Umbilical cord (tissue), 1 donor: ENCODE measurements at regions not wholly inside any gene's neighbourhood (a gene's known extent, or its start where the extent isn't known, plus 50 kb on each side); places are given as distances from the start of the nearest gene placed in this dataset.

ENCODE experiments used
- DNase-seq: peaks from one replicate; pipeline ENCODE4 v3.0.0-alpha.2; 2015; ENCODE audit warnings: low spot score

DNA sequence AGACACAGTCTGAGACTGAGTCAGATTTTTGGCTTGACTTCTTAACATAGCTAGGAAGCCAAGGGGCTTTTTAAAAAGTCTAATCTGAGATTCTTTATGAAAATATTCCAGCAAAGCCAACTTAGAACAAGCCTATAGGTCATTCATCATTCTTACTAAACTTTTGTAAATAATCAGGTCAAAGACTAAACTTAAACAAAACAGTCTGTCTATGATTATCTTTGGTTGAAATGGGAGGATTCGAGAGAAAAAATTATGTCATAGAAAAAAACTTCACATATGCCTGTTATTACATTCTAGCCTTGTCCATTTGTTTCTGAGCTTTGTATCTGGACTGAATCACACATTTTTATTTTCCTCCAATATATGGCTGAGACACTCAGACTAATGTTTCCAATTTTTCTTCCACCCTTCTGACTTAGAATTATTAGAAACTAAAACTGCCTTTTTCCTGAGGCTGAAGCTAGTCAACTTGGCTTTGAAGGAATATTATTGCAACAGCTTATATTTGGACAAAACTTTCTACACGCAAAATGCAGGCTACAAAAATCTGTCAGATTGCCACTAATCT is 83.3 kb downstream of the ETS2 start:
- no peak for DNase-seq

DNA sequence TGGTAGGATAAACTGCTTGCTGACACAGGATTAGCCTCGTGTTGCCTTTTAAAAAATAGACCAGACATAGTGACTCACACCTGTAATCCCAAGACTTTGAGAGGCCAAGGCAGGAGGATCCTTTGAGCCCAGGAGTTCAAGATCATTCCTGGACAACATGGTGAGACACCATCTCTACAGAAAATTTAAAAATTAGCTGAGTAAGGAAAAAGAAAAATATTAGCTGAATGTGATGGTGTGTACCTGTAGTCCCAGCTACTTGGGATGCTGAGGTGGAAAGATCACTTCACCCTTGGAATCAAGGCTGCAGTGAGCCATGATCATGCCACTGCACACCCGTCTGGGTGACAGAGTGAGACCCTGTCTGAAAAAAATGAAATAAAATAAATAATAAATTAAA is 82.0 kb downstream of the ETS2 start:
- no peak for DNase-seq

DNA sequence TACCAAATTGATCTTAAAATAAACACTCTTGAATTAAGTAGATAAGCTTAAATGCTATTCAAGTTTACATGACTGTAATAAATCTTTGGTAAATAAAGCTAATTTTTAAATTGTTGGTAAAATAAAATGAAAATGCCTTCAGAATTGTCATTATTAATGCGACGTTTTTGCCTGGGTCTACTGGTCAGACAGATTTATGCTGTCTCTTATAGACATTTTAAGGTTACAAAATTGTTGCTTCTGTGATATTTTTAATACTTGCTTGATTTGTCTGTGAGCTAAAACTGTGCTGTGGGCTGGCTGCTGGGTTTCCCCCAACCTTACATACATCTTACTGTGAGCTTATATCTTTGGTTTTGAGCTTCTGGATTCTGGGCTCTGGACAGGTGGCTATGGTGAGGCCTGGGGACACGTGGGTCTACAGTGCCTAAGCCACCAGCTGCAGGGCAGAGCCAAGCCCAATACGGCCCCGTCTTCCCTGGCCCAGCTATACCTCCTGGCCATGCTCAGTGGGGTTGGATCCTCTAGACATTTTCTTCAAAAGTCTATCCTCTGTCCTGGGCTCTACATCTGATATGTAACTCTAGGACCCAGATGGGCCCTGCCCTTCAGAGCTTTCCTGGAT is 81.4 kb downstream of the ETS2 start:
- no peak for DNase-seq

DNA sequence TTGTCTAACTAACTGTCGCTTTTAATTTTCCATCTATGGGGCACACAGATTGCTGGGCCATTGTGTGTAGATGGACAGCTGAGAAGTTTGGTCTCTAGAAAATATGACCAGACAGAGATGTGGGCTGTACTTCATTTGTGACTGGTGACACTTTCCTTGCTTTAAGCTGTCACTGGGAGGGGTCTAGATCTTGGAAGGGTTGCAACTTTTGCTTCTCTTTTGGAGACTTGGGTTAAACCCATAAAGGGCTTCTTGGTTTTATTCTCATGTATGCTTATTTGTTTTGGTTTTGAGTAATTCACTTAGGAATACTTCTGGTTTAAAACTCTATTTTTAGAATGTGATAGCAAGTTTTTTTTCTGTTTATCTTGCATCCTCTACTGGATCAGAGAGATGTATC is 80.2 kb downstream of the ETS2 start:
- DNase-seq, result no peak

DNA sequence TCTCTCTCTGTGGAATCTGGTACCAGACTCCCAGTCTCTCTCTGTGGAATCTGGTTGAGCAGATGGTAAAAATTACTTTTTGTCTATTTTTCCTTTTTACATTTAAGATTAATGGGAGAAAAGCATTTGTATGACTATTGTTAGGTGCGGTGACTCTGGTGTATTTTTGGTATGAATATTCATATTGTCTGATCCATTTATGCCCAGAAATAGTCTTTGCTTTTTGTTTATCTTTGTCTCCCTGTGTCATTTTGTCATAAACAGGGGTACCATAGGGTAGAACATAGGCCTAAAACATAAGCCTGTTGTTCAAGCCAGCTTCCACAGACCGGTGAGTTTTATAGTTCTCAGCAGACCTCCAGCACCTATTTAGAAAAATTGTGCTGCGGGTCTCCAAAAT is 78.7 kb downstream of the ETS2 start:
- DNase-seq, result no peak

DNA sequence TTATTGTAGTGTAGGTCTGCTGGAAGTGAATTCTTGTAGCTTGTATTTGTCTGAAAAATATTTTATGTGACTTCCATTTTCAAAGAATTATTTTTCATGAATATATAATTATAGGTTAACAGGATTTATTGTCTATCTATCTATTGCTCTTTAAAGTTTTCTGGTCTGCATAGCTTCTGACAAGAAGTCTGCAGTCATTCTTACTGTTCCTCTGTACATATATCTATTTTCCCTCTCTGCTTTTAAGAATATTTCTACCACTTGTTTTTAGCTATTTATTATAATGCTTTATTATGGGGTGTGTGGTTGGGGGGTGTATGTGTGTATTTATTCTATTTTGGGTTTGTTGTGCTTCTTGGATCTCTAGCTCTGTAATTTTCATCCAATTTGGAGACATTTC is 77.4 kb downstream of the ETS2 start:
- DNase-seq, result no peak

DNA sequence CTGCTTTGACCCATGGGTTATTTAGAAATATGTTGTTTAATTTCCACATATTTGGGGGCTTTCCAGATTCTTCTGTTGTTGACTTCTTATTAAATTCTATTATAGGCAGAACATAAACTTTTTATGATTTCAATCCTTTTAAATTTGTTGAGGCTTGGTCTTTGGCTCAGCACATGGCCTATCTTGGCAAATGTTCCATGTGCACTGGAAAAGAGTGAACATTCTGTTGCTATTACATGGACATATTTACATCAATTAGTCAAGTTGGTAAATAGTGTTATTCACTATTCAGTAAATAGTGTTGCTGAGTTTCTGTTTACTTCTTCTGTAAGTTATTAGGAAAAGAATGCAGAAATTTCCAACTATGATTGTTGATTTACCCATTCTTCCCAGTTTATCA is 75.4 kb downstream of the ETS2 start:
- DNase-seq, result no peak

DNA sequence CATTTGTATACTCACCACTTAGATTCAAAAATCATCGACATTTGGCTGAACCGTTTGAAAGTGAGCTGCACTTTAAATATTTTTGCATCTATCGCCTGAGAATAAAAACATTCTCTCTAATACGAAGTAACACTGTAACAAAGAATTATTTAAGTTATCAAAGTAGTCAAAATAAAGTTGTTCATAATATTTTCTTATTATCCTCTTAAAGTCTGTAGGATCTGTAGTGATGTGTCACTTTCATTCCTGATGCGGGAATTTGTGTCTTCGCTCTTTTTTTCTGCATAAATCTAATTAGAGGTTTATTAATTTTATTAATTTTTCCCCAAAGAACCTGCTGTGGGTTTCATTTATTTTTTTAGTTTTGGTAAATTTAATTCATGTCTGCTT is 74.8 kb downstream of the ETS2 start:
- no peak for DNase-seq

DNA sequence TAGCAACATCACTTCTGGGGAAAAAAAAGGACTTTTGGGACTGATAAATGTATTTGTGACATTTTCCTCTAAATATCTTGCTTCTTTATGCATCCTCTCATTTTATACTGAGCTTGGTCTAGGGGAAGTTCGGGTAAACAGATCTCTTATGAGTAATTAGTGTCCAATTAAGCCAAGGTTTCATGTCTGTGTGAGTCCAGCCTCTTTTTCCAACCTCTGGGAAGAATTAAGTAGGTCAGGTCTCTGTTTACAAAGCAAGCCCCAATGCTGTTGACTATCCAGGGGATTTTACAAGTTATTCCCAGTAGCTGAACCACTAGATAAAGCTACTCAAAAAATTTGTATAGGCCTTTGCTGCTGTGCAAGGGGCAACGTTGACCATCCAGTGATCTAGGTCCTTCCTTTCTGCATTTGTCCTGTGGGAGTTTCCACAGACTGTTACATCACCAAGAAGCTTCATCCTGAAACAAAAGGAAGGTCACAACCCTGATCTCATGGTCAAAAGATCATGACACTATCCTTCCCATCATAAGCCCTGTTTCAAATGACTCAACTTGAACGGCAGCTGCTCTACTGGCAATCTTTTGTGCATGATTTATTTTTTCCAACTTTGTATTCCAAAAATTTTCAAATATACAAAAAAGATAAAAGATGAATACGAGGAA is 74.3 kb downstream of the ETS2 start:
- DNase-seq, result no peak

DNA sequence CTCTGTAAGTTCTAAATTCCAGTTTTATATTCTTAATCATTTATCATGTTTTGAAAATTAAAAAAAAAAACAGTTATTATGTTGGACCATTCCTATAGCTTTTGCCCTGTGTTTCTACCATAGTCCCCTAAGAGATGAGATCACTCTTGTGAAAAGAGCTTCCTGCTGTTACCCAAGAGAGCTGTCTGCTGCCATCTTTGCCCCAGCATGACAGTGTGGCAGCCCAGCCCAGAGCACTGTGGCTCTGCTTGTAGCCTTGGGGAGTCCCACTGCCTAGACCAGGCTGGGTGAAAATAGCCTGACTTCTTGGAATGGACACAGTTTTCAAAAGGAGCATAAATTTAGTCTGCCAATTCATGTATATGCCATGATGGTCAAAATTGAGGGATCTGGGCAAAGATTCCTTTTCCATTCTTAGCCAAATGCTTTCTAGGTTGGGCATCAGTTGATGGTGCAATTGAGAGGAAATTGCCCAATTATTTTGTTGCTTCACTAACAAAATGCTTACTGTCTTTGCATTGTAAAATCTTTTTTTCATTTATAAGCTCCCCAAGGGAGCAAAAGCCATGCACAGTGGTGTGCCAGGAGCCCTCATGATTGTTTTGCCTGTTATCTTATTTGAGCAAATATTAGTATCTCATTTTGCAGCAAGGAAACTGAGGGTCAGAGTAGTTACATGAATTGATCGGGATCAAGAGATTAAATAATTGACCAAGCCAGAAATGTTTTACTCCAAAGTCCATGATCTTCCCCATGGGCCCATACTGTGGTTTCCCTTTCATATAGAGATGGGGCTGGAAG is 72.8 kb downstream of the ETS2 start:
- no peak for DNase-seq

DNA sequence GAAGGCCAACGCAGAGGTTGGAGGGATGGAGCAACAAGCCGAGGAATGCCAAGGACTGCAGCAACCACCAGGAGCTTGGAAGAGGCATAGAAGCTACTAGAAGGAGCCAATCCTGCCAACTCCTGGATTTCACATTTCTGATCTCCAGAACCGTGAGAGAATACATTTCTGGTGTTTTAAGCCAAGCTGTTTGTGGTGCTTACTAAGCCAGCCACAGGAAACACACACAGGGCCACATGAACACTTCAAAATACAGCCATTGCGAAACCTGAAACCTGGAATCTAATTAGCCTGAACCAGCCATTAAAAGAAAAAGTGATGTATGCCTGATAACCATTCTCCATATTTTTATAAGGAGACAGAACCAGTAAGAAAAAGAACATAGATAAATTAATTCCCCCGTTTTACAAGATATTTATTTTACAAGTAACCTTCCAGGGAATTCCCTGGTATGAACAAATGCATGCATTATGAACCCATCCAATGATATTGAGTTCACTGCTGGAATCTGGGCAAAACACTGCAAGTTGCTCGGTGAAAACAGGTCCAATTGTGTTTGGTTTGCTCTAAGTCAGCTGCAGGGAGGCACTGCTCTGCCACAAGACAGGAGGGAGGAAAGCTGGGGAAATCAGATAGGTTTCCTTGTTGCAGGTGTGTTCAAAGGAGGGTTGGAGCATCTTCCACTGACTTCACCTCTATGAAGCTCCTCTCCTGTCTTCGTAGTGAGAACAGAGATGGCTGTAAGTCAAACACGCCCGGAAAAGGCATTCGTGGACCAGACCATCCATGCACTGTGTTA is 70.2 kb downstream of the ETS2 start:
- no peak for DNase-seq
